8988T (cell line): ENCODE measurements at regions not wholly inside any gene's neighbourhood (a gene's known extent, or its start where the extent isn't known, plus 50 kb on each side); places are given as distances from the start of the nearest gene placed in this dataset.

Experiments used
- DNase-seq: peaks from one replicate; pipeline ENCODE4 v3.0.0; 2011

- DNase-seq, result no peak
Measured at GRCh38 chr13:105389373-105389772, 1146.1 kb downstream of the EFNB2 start.

- DNase-seq, result no peak
Measured at GRCh38 chr13:105377452-105377851, 1158.0 kb downstream of the EFNB2 start.

GRCh38 chr13:105370011-105370650 lies 1165.3 kb downstream of the EFNB2 start:
- DNase-seq, result no peak

GRCh38 chr13:105368781-105369180 lies 1166.7 kb downstream of the EFNB2 start:
- no peak for DNase-seq

- DNase-seq, result no peak
Measured at GRCh38 chr13:105365831-105366230, 1169.6 kb downstream of the EFNB2 start.

GRCh38 chr13:105365021-105365550 lies 1170.4 kb downstream of the EFNB2 start:
- DNase-seq, result no peak

- DNase-seq, result no peak
Measured at GRCh38 chr13:105364191-105364590, 1171.3 kb downstream of the EFNB2 start.

- DNase-seq, result no peak
Measured at GRCh38 chr13:105363261-105364190, 1171.9 kb downstream of the EFNB2 start.

GRCh38 chr13:105353654-105354053 lies 1181.8 kb downstream of the EFNB2 start:
- no peak for DNase-seq

- no peak for DNase-seq
Measured at GRCh38 chr13:105349082-105349723, 1186.3 kb downstream of the EFNB2 start.

GRCh38 chr13:105346141-105346775 lies 1189.2 kb downstream of the EFNB2 start:
- DNase-seq, result no peak

GRCh38 chr13:105345730-105346129 lies 1189.7 kb downstream of the EFNB2 start:
- no peak for DNase-seq

GRCh38 chr13:105345131-105345530 lies 1190.3 kb downstream of the EFNB2 start:
- DNase-seq, result no peak

- no peak for DNase-seq
Measured at GRCh38 chr13:105343134-105343806, 1192.2 kb downstream of the EFNB2 start.

- DNase-seq, result no peak
Measured at GRCh38 chr13:105342281-105342820, 1193.1 kb downstream of the EFNB2 start.

GRCh38 chr13:105341758-105342157 lies 1193.7 kb downstream of the EFNB2 start:
- no peak for DNase-seq

GRCh38 chr13:105341256-105341655 lies 1194.2 kb downstream of the EFNB2 start:
- no peak for DNase-seq

- no peak for DNase-seq
Measured at GRCh38 chr13:105340061-105340606, 1195.3 kb downstream of the EFNB2 start.

- DNase-seq, result no peak
Measured at GRCh38 chr13:105338773-105339172, 1196.7 kb downstream of the EFNB2 start.

- DNase-seq, result no peak
Measured at GRCh38 chr13:105338006-105338405, 1197.5 kb downstream of the EFNB2 start.

- DNase-seq, result no peak
Measured at GRCh38 chr13:105336706-105337576, 1198.5 kb downstream of the EFNB2 start.
